Stimulated activated CD4-positive, alpha-beta T cell treated with anti-CD3 and anti-CD28 coated beads, TNF-alpha, amount 100 ng/mL, for 24 hours (primary cell): ENCODE measurements at regions not wholly inside any gene's neighbourhood (a gene's known extent, or its start where the extent isn't known, plus 50 kb on each side); places are given as distances from the start of the nearest gene placed in this dataset.

ENCODE experiments used
- DNase-seq, 3 experiments: peaks; one replicate each; pipeline ENCODE4 v3.0.0-alpha.2; 2020; ENCODE audit warnings: low read depth in 3 of 3

GRCh38 chr5:110073534-110073933 is 383.8 kb downstream of the MAN2A1 start:
- DNase-seq = no peak

GRCh38 chr5:110075656-110076055 is 385.9 kb downstream of the MAN2A1 start:
- DNase-seq = no peak

DNA sequence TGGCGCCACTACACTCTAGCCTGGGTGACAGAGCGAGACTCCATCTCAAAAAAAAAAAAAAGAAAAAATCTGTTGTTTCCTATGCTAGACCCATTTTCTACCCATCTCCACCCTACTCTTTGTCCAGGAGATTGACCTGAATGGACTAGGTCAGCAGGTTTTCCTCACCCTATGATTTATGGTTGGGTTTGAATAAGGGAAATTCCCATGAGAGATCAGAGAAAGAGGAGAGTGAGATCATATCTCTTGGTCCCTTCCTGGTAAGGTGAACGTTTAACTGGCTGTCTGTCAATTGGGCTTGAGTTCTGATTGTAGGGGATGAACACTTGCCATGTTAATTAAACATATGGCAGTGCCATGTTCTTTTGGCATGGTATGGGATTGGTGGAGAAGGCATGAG is 387.4 kb downstream of the MAN2A1 start:
- DNase-seq = no peak

GRCh38 chr5:110082194-110082593 is 392.5 kb downstream of the MAN2A1 start:
- no peak for DNase-seq

DNA sequence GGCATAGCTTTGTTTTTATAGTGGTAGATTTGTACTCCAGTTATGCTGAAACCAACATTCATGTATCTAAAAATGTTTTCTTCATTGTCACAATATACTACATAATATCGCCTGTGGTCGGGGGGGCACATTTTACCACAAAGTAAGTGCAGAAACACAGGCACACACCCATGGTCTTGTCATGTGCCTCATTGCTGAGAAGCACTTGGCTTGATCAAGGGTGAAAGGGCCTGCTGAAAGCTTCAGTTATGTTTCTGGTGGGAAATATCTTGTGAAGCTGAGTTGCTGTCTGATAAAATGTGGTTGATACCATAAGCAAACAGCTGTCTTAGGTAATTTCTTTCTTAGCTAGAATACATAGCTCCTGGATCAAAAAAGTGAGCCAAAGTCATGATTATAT is 393.1 kb downstream of the MAN2A1 start:
- DNase-seq = no peak

DNA sequence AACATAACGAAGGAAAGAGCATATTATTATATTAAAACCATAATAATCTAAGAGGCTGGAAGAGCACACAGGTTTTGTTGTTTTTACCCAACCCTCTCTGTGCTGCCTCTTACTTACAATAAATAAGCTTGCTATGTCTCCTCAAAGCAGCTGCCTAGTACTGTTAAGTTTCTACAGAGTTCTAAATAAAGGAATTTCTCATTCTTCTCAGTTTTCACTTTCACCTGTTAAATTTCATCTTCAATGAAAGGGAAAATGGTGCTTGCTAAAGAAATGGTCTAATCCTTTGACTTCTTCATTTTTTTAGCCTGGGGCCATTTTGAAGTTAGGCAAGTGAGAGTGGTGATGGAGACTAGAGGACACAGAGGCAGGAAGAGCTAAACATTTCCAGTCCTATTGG is 396.1 kb downstream of the MAN2A1 start:
- no peak for DNase-seq

DNA sequence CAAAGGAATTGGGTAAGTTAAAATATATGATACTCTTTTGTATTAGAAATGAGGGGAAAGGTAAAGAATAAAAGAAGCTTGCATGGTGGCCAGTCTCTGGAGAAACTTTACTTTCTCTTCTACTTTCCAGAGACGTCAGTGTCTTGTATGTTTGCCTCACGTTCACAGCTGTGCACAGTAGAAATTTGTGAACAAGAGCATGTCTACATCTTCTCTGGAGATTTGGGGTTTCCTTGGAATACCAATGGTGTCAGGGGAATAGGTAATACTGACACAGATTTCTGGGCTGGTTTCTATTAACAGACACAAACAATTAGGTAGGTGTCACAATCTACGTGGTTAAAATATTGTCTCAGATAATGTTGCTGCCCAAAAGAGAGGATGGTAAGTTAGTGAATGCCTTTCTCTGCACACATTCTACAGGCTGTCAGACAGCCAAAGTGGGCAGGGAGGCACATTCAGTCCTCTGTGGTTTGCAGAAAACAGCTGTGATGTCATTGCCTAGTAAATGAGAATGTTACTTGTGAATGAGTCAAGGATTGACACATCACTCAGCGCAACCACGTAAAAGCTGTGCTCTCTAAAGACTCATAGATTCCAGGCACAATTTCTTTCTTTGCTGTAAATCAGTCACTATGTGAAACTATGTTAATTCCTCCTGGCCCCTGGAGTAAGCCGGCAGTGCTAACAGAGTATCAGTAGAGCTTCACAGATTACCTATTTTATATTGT is 397.1 kb downstream of the MAN2A1 start:
- peak; percentile 38 to 54 (median 40) for DNase-seq

DNA sequence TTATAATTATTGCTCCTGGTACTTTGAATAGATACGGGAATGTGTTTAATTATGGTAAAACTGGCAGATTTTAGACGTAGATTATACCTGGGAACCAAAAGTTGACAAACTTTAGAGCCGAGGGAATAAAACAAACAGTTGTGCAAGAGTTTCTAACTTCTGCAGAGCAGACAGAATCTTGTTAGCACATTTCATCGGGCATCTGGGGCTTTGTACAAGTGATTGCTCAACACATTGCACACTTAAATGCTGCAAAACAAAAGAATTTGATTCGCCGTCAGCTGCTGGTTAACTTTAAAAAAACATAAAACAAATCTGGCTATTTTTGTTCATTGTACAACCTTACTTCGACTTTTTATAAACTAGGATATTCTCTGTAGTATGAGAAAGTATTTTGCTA is 398.1 kb downstream of the MAN2A1 start:
- DNase-seq = no peak

DNA sequence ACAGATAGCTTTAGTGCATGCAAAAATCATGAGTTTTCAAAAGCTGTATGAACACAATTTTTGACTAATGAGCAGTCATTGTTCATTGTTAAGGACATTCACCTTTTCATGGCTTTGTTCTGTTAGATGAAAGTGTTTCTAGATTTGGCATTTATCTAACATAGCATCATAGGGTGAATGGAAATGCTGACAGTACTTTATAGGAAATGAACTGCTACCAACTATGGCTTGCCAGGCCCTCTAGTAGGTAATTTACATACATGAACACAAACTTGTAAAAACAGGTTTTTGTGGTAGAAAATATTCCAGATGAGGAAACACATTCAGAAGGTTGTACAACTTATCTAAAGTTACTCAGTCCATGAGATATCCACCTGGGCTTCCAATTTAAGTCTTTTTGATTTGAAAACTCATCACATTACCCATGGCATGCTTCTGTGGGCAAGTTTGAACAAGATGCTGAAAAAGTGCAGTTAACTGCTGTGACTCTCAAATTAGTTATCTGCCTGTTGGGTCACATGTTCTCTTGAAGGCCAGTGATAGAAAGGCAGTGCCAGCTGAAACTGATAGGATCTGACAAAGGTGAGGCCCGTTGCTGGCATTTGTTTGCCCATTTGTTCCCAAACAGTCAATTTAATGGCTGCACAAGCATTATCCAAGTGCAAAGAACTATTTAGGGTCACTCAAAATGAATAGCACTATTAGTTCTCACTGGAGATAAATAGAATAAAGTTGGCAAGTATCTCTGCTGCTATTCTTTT is 399.1 kb downstream of the MAN2A1 start:
- no peak for DNase-seq

DNA sequence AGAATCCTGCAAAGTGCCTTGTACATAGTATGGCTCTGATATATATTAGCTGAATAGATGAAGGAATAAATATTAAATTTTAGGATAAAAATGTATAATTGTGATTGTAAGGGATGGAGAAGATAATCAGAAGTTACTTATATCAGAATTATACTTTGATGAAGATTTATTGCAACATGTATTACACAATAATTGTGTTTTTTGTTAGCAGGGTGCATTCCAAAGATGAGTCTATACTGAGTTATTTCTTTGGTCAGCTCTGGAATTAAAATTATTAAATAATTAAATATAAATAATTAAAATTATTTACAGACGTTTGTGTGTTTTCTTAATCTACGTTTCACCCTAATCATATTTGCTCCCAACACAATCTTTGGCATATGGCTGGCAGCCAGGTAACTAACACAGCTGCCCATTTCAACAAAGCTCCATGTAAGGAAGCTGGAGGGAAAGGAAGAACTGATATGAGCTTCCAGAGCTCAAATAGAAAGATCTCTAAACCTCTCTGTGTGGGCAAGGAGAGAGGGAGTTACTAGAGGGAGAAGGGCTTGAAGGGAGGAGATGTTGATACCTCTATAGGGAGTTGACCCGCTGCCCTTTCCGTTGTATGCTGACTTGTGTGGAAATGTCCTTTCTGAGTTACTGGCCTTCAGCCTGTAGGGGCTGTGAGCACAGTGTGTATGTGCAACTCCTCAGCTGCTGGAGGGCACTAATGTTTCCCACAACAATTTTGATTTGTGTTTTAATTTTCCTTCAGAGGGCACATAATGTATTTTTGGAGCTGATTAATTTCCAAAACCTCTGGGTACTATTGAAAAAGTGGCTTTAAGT is 403.4 kb downstream of the MAN2A1 start:
- DNase-seq = no peak

GRCh38 chr5:110094109-110094508 is 404.4 kb downstream of the MAN2A1 start:
- no peak for DNase-seq

- DNase-seq = no peak
These were observed 404.8 kb downstream of the MAN2A1 start for GRCh38 chr5:110094548-110094947.

DNA sequence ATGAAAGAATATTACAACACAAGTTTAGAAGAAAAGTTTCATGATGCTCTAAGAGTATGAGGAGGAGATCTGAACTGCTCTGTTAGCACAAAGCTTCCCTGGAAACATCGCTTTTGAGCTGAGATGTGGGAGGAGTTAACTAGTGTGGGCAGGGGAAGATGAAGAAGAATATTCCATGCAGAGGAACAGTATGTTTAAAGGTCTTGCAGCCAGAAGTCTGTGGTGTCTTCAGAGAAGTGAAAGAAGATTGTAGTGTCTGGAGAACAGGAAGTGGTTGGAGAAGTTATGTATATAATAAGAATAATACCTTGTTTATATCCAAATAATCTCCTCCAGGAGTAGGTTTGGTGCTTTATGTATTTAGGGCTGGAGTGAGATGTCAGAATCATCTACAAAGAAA is 406.7 kb downstream of the MAN2A1 start:
- DNase-seq = no peak

DNA sequence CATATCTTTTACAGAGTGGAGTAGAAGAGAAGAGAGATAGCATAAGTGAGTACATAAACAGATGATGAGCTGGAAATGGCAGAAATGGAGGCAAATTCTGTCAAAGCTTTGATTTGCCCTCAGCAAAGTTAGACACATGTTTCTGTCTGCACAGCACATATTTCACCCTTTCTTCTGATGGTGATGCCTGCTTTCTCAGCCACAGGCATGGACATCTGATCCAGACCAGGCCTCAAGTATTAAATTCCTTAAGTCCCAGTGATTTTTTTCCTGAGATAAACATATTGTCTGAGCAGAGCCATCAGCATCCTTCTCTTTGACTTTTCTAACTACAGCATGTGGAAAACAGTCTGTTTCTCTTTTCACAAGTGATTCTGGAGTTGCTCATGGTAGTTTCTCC is 409.8 kb downstream of the MAN2A1 start:
- no peak for DNase-seq

DNA sequence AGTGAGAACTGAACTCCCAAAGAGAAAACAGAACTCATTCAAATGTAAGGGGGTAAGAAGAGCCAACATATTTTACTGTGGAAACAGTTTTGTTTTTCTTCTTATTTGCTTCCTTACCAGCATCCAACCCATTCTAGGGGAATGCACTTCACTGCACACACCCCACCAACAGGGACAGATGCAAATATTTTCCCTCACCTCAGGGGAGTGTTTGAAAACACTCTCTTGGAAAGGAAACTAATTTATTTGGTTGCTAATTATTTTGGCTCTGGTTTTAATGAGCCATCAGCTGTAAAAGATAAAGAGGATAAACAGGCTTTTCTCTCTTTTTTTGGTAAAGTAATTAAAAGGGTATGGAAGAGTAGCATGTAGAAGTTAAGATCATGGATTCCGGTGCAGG is 413.4 kb downstream of the MAN2A1 start:
- DNase-seq = no peak

GRCh38 chr5:110104060-110104725 is 414.5 kb downstream of the MAN2A1 start:
- no peak for DNase-seq

- DNase-seq = no peak
These were observed 415.3 kb downstream of the MAN2A1 start for GRCh38 chr5:110104726-110105669.

DNA sequence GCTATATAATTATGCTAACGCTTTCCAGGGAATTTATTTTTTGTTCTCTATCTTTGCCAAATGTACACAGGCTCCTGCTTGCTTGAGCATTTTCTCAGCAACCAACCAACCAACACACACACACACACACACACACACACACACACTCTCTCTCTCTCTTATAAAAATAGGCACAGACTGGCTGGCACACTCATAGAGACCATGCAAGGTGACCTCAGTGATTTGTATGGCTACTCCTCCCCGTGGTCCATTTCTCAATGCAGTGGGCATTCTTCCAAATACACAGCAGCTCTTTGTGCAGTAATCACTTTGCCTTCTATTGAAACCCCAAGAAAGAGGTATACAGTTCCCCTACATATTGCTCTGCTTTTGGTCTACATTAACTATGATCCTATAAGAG is 416.0 kb downstream of the MAN2A1 start:
- DNase-seq = no peak

DNA sequence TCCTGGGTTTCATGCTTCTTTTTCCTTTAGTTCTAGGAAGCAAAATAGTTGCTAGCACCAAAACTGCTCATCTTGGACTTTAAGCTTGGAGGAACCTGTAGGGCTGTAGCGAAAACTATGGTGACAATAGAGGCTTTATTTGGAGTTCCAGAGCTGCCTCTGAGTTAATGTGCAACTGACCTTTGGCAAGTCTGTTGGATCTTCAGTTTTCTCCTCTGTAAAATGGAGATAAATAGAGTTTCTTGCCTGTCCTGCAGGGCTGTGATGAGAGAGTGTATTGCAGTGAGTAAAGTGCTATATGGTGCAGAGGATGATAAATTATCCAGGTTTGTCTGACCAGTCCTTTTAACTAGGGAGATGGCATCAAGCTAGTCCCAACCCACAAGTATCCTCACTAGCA is 417.0 kb downstream of the MAN2A1 start:
- no peak for DNase-seq

GRCh38 chr5:110108520-110108919 is 418.8 kb downstream of the MAN2A1 start:
- no peak for DNase-seq

- no peak for DNase-seq
These were observed 419.9 kb downstream of the MAN2A1 start for GRCh38 chr5:110109667-110110066.
